ENCODE measurements at regions not wholly inside any gene's neighbourhood (a gene's known extent, or its start where the extent isn't known, plus 50 kb on each side); places are given as distances from the start of the nearest gene placed in this dataset.

GRCh38 chr9:21687351-21687750 is 115.1 kb upstream of the MTAP start:
- no peak for TF ChIP-seq CTCF (IDR thresholded peaks at IDR 0.05; ENCODE audit: insufficient read depth, low read length, poor library complexity, severe bottlenecking)
- H3K4me3 ChIP-seq (ENCODE audit: low read depth, low read length) = no peak overlapping the region
- H3K27me3 ChIP-seq (ENCODE audit: control insufficient read depth, insufficient read depth, low read length) = no peaks in the 10 kb centered on the region
- H3K36me3 ChIP-seq (ENCODE audit: control insufficient read depth, insufficient read depth, low read length) = no peaks in the 10 kb centered on the region
- DNase-seq (ENCODE audit: low read depth) = no peak

- Histone ChIP-seq H3K27me3 (ENCODE audit: control insufficient read depth, insufficient read depth, low read length) (no peaks in the 10 kb centered on the region), H3K36me3 (ENCODE audit: control insufficient read depth, insufficient read depth, low read length) (no peaks in the 10 kb centered on the region), H3K4me3 (ENCODE audit: low read depth, low read length) (no peak overlapping the region)
- no peak for TF ChIP-seq CTCF (IDR thresholded peaks at IDR 0.05; ENCODE audit: insufficient read depth, low read length, poor library complexity, severe bottlenecking)
- no peak for DNase-seq (ENCODE audit: low read depth)
These were observed 114.0 kb upstream of the MTAP start for GRCh38 chr9:21688108-21689102.

- Histone ChIP-seq H3K36me3 (ENCODE audit: control insufficient read depth, insufficient read depth, low read length) (no peaks in the 10 kb centered on the region), H3K4me3 (ENCODE audit: low read depth, low read length) (no peak overlapping the region), H3K27me3 (ENCODE audit: control insufficient read depth, insufficient read depth, low read length) (no peaks in the 10 kb centered on the region)
- TF ChIP-seq CTCF (IDR thresholded peaks at IDR 0.05; ENCODE audit: insufficient read depth, low read length, poor library complexity, severe bottlenecking) = no peak
- DNase-seq (ENCODE audit: low read depth) = no peak
These were observed 112.6 kb upstream of the MTAP start for GRCh38 chr9:21689854-21690253.

- no peak for TF ChIP-seq CTCF (IDR thresholded peaks at IDR 0.05; ENCODE audit: insufficient read depth, low read length, poor library complexity, severe bottlenecking)
These were observed 111.9 kb upstream of the MTAP start for GRCh38 chr9:21690561-21690960.

GRCh38 chr9:21692390-21692789 is 110.0 kb upstream of the MTAP start:
- no peak overlapping the region for H3K4me3 ChIP-seq (ENCODE audit: low read depth, low read length)
- no peak for DNase-seq (ENCODE audit: low read depth)
- H3K36me3 ChIP-seq (ENCODE audit: control insufficient read depth, insufficient read depth, low read length) = no peaks in the 10 kb centered on the region
- no peaks in the 10 kb centered on the region for H3K27me3 ChIP-seq (ENCODE audit: control insufficient read depth, insufficient read depth, low read length)
- TF ChIP-seq CTCF (IDR thresholded peaks at IDR 0.05; ENCODE audit: insufficient read depth, low read length, poor library complexity, severe bottlenecking) = no peak

More at GRCh38 chr9:21690561-21690960, 111.9 kb upstream of the MTAP start:
- Histone ChIP-seq H3K36me3 (ENCODE audit: control insufficient read depth, insufficient read depth, low read length) (no peaks in the 10 kb centered on the region), H3K27me3 (ENCODE audit: control insufficient read depth, insufficient read depth, low read length) (no peaks in the 10 kb centered on the region), H3K4me3 (ENCODE audit: low read depth, low read length) (no peak overlapping the region)
- no peak for DNase-seq (ENCODE audit: low read depth)
